ENCODE measurements at regions not wholly inside any gene's neighbourhood (a gene's known extent, or its start where the extent isn't known, plus 50 kb on each side); places are given as distances from the start of the nearest gene placed in this dataset.

DNA sequence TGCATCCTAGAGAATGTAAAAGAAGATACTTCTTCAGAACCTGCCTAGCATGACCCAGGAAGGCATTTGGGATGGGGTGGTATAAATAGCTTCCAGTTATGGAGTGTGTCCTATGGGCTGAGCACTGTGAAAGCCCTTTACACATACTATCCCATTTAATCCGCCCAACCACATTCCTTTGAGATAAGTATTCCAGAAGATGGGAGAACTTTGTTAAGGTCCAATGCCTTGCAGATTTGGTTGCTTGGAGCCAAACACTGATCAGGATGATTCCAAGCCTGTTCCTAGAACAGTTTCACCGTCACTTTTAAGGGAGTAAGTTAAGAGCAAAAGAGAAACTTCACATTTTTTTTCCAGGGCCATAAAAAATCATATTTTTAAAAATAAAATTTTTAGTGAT, 82.5 kb upstream of the CLMN start:
- Histone ChIP-seq H3K36me3 (ENCODE audit: control insufficient read depth in 2 of 2, extremely low read depth in 1 of 2, insufficient read depth in 2 of 2, low read length in 2 of 2) (no peaks in the 10 kb centered on the region), H3K27me3 (ENCODE audit: control insufficient read depth in 2 of 2, insufficient read depth in 2 of 2, low read length in 2 of 2) (no peaks in the 10 kb centered on the region), H3K9me1 (replicated peaks; ENCODE audit: control insufficient read depth, extremely low read depth, insufficient read depth, low read length) (no peaks in the 10 kb centered on the region), H3K27ac (ENCODE audit: insufficient read depth, low read depth, low read length) (no peak overlapping the region), H3K4me3 (replicated peaks in 1 of 3; ENCODE audit: insufficient read depth in 1 of 3, low read depth in 1 of 3, low read length in 3 of 3) (no peak overlapping the region), H4K20me1 (replicated peaks; ENCODE audit: control insufficient read depth, extremely low read depth, insufficient read depth, low read length) (no peaks in the 10 kb centered on the region), H2AFZ (ENCODE audit: low read depth, low read length) (no peak overlapping the region), H3K9me3 (replicated peaks; ENCODE audit: control insufficient read depth, insufficient read depth, low read length) (no peaks in the 10 kb centered on the region), H3K79me2 (ENCODE audit: control insufficient read depth, insufficient read depth, low read length) (no peaks in the 10 kb centered on the region), H3K4me1 (ENCODE audit: control insufficient read depth, extremely low read depth, insufficient read depth, low read length) (no peaks in the 10 kb centered on the region), H3K9ac (replicated peaks; ENCODE audit: extremely low read depth, insufficient read depth, low read length) (no peak overlapping the region), H3K4me2 (ENCODE audit: insufficient read depth, low read length) (no peak overlapping the region)
- DNase-seq (ENCODE audit: low read depth, low spot score) (no peak), FAIRE-seq (no peak)
- intact Hi-C loops (cut with micrococcal nuclease) (no loop called here), dilution Hi-C loops (cut with MboI; ENCODE audit: extremely low pct_ligation_motif_present, low sequenced_read_pairs) (no loop called here)
- POLR2A ChIA-PET: no interaction called here
- TF ChIP-seq JUN (IDR thresholded peaks at IDR 0.05; ENCODE audit: borderline replicate concordance, insufficient read depth, insufficient read length, low read depth) (no peak), POLR2A (IDR thresholded peaks at IDR 0.05; ENCODE audit: low read depth, low read length) (no peak), POLR2AphosphoS5 (IDR thresholded peaks at IDR 0.05; ENCODE audit: insufficient read depth, low read depth, low read length) (no peak), EZH2 (IDR thresholded peaks at IDR 0.05; ENCODE audit: borderline replicate concordance, low read depth, low read length, severe bottlenecking) (no peak), CTCF (IDR thresholded peaks at IDR 0.05; ENCODE audit: extremely low read depth in 1 of 2, insufficient read depth in 1 of 2, low read depth in 1 of 2, low read length in 2 of 2) (no peak), FOS (IDR thresholded peaks at IDR 0.05; ENCODE audit: borderline replicate concordance, insufficient read depth, low read length) (no peak), MYC (IDR thresholded peaks at IDR 0.05; ENCODE audit: low read depth, low read length) (no peak)
- TF ChIP-seq, protein P1, sequence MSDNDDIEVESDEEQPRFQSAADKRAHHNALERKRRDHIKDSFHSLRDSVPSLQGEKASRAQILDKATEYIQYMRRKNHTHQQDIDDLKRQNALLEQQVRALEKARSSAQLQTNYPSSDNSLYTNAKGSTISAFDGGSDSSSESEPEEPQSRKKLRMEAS (IDR thresholded peaks at IDR 0.05; ENCODE audit: insufficient read depth, insufficient read length): no peak
- BruUV-seq (replicated peaks): no TSS peak
- CTCF ChIA-PET: no interaction called here

Measured in endothelial cell of umbilical vein (primary cell).